ENCODE measurements at regions not wholly inside any gene's neighbourhood (a gene's known extent, or its start where the extent isn't known, plus 50 kb on each side); places are given as distances from the start of the nearest gene placed in this dataset.
"Not testable (repeated sequence)": the region's sequence is repeated elsewhere in the genome, so short reads cannot be mapped to it uniquely, and the experiment has no call there.

DNA sequence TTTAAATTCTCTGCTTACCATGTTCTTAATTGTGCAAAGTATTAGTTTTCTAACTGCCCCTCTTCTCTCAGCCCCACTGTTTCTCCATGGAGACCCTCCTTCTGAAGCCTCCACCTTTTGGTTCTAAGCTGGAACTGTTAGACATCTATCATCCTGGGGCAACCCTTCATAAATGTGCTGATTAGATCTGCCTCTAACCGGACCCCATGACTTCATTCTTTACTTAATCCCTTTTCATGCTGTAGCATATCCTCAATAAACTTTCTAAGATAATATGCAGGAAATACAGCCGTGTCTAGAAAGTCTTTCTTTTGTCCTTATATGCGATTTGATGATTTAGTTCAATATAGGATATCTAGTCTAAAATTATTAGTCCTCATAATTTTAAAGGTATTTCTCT, 1020.1 kb downstream of the ADGRL2 start:
- DNase-seq (ENCODE audit: low spot score) = no peak

DNA sequence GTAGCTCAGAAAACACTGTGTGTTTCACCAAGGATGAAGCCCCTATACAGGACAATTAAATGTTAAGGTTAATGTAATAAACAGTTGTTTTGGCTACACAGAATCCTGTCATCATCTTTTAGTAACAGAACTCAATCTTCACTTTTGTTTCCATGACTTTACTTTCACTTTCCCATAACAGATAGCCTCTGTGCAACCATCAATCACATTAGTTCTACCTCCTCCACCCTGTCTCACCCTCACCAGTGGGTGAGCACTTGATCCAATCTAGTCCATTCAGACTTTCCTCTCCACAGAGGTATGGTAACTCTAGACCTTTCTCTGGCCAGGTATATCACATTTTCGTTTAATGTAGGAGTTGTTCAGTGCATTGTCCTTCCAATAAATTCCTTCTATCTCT, 1018.5 kb downstream of the ADGRL2 start:
- DNase-seq (ENCODE audit: low spot score) = no peak

DNA sequence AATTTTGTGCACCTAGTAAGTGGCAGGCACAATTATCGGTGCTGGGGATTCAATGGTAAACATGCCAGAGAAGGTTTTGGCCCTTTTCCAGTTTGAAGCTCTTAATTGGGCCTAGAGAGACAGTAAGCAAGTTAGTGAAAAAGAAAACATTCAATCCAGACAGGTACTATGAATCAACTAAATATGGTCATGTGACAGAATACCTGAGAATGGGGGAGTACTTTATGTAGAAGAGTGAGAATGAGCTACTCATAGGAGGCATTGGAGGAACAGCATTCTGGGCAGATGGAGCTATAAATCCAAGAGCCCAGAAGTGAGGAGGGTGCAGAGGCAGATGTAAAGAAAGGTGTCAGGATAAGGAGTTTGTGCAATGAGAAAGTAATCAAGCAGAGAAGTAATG, 1017.9 kb downstream of the ADGRL2 start:
- DNase-seq (ENCODE audit: low spot score) = no peak

DNA sequence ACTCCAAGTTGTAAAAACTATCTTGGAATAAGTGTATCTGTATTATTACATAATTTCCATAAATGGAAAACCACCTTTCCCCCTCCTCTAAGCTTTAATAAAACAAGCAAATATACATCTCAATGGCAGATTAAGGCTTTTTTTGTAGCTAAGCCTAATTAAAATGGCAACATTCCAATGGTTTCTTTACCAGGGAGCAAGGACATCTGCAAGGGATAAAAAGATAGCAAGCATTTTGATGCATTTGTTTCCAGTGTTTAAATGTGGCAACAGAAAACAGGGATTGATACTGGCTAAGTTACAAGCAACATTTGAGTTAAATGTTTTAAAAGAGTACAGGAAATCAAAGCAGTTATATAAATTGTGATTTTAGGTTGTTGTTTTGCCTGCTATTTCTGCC, 1012.7 kb downstream of the ADGRL2 start:
- no peak for DNase-seq (ENCODE audit: low spot score)

DNA sequence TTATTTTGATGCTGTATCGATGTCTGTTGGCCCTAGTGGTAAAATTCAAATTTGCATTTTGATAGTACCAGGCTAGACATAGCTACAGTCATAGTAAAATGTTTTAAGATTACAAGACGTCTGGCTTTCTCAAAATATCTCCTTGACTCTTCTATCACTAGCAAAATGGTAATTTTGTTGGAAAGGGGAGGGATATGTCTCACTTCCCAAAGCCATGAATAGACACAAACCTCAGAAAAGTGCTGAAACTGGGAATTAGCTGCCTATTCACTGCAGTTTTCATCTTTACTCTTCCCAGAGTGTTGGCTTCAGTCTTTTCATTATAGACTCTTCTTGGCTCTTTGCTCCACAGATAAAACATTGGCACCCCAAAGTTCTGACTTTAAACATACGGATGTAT, 1009.9 kb downstream of the ADGRL2 start:
- DNase-seq (ENCODE audit: low spot score) = no peak

DNA sequence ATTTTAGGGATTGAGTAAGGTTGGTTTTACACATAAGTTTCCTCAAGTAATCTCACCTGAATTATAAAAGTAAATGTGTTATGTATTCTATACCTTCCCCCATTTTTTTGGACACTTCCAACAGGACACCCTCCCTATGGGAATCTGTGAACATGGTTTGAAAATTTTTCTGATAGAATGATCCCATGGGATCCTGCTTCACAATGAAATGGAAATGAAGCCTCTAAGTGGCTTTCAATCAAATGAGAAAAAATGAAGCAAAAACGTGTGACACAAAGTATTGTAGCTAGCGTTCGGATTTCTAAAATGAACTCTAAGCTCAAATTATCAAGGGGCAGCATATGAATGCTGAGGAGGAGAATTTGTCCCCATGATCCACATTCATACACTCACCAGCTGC, 1006.8 kb downstream of the ADGRL2 start:
- no peak for DNase-seq (ENCODE audit: low spot score)

DNA sequence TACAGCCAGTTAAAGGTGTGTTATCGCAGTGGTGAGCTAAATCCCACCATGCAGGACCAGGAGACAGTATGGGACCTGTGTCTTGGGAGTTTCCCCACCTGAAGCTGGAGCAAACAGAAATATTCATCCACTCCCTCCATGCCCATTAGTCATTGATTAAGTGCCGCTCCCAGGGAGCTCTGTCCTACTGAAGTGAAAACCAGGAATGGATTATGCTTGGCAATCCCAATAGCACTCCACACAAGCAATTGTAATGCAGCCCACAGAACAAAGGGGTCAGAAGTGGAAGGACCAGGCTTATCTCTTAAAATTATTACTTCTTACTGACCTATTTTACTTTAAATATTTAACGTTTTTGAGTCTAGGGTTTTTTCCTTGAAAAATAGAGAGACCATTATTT, 1005.4 kb downstream of the ADGRL2 start:
- DNase-seq (ENCODE audit: low spot score) = no peak

DNA sequence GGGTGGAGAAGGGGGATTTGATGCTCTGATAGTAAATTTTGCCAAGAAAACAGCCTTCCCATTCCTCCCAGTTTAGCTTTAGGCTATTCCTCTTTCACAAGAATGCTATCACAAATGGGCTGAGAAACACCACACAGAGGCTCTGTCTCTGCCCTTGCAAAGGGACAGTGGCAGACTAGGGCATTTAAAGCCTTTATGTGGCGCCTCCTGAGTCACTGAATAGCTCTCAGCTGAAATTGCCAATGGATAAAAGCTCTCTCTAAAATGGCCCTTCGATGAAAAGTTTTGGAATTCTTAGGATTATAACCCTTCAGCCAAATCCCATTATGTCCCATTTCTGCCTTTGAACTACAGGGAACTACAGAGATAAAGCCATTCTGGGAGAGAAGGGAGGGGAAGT, 1000.4 kb downstream of the ADGRL2 start:
- DNase-seq (ENCODE audit: low spot score) = no peak

DNA sequence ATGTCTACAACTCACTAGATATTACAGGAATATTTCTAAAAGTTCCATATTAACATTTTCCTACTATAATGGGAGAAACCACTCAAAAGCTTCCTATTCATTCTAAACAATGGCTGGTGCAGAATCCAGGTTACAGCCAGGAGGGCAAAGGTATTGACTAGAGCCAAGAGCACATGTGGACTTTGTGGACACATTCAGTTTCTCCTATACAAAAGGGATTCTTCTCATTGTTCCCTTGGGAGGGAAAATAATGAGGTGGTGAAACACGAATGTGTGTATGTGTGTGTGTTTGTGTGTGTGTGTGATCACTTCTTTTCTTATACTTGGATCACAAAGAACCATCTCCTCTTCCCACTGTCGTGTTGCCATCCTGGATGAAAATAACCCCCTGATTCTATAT, 1000.0 kb downstream of the ADGRL2 start:
- no peak for DNase-seq (ENCODE audit: low spot score)

DNA sequence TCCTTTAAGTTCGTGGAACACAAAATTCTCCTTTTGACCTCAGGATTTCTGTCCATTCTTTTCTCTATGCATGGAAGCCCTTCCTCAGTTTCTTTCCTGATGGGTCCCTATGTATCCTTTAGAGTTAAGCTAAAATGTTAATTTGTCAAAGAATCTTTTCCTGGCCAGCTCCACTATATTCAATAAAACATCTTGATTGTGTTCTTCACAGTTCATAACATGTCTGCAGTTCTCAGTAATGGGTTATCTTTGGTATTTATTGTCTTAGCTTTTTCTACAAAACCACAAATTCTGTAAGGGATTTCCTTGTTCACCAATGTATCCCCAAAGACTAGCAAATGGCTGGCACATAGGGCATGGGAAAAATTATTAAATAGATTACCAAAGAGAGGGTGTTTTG, 998.5 kb downstream of the ADGRL2 start:
- DNase-seq (ENCODE audit: low spot score) = no peak

DNA sequence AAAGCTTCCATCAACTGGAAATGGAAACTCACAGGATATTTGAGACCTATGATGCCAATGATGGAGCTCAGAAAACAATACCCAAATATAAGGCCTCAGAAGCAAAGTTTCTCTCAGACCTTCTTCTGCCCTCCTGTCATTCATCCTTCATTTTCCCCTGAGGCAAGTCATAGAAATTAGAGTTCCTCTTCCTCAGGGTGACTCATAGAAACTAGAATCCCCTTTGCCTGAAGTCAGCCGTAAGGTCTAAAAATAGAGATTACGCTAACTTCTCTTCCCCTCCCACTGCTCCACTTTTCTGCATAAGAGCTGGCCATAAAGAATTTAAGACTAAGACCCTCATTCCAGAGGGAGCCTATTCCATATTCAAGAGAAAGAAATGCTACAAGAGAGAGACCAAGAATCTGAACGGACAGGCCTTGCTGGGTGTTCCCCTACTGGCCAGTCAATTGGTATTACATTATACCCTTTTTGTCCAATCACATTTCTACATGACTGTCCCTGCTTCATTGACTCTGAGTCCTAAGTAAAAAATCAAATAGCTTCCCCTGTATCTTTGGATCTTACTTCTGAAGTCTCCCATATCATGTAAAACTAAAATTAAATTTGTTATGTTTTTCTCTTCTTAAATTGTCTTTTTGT, 994.9 kb downstream of the ADGRL2 start:
- DNase-seq (ENCODE audit: low spot score) = no peak

DNA sequence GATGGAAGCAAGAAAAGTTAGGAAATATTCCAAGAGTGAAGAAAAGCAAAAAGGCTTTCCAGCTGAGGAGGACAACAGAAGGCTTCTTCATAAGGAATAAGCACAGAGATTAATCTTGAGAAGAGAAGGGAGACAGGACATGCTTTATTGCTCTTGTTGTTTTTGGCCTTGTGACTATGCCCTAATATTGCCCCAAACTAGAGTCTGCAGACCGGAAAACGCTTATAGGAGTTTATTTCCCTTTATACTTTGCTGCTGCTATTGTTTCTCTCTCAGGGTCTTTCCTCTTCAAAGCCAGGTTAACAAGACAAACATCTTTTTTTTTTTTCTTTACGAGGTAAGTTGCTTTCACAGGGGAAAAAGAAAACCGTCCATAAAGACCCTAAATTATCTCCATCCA, 991.4 kb downstream of the ADGRL2 start:
- no peak for DNase-seq (ENCODE audit: low spot score)

DNA sequence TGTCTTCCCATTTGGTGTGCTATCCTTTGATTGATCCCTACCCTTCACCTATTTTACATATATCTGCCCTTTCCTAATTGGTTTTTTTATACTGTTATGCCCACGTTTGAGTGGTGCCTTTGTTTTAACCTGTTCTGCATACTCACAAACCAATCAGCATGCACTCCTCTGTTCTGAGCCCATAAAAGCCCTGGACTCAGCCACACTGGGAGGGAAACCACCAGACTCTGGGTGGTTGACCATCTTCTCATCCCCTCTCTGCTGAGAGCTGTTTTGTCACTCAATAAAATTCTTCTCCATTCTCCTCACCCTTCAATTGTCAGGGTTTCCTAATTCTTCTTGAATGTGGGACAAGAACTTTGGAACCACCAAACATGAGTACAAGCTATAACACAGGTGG, 989.8 kb downstream of the ADGRL2 start:
- no peak for DNase-seq (ENCODE audit: low spot score)

DNA sequence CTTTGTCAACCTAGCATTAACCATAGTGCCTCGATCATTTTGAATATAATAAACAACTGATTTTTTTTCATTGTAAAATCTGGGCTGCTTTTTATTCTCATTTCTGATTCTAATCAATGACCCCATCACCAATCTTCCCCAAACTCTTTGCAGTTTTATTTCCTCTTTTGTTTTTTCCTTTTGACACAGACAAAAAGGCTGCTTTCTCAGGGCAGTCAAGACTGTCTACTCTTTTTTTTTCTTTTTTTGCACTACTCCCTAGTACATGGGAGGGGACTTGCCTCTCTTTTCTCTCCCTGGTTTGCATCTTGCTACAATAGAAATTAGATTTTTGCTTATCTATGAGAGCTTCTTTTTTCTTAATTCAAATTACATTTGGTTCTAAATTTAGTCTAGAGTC, 987.9 kb downstream of the ADGRL2 start:
- no peak for DNase-seq (ENCODE audit: low spot score)

DNA sequence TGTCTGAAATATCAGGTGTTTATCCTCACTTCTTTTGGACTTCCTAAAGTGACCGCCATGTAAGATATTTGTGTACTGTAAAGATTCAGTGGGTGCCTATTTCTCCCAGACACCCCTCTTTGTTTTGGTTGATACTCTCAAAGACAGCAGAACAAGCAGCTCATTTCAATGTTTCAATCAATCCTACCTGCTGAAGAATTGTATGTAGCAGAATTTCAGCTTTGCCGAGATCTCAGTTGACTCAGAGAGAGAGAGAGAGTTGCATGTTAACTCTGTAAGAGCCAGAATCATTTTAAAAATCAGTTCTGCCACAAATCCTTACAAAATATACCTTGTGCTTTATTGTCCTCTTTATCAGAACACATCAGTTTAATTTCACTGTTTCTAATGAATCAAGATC, 987.3 kb downstream of the ADGRL2 start:
- no peak for DNase-seq (ENCODE audit: low spot score)

DNA sequence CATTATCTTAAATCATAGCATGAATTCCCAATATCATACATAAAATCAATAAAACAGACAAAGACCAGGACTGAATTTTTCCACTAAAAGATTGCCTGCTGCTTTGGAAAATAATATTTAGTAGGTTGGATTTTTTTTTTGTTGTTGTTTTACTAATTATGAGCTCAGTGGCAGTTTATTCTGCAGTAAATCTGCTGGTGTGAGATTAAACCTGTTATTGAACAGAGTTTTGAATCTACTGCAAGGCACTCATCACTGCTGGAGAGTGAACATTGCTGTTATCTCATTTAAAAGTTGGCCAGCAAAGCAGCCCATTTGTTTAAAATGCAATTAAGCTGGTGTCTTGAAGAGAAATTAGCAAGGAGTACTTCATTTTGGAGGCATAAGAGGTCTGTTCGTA, 986.1 kb downstream of the ADGRL2 start:
- no peak for DNase-seq (ENCODE audit: low spot score)

DNA sequence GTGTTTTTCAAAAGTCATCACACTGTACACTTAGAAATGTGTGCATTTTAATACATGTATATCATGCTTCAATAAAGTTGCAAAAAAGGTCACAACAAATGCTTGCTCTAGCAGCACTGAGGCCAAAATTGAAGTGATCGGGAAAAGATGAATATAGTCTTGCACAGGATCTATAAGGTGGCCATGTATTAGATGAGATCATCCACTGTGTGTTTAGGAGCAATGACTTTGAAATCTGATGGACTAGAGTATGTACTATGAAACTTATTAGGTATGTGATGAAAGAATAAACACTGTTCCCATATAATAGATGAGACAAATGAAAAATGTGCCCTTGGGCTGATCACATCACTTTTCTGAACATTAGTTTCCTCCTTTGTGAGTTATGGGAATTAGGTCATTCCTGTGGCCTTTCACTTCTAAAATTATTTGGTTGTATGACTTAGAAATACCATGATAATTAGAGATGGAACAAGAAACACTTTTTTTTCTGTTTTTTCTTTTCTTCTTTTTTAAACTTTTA, 984.6 kb downstream of the ADGRL2 start:
- DNase-seq (ENCODE audit: low spot score) = no peak

DNA sequence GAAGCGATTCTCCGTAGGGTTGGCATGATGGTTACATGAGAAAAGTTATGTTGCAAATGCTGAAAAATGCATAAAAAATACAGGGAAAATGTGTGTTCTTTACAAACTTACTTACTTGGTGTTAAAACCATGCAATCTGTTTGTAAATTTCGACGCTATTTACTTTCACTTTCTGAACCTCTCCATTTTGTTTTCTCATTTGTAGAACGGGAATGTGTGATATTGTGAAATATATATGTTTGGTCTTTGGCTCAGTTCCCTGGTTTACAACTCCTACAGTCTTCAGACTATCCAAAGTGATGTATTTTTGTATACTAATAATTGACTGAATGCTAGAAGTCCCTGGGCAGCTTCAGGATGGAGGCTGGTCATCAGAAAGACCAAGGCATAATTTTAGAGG, 982.3 kb downstream of the ADGRL2 start:
- DNase-seq (ENCODE audit: low spot score) = no peak

DNA sequence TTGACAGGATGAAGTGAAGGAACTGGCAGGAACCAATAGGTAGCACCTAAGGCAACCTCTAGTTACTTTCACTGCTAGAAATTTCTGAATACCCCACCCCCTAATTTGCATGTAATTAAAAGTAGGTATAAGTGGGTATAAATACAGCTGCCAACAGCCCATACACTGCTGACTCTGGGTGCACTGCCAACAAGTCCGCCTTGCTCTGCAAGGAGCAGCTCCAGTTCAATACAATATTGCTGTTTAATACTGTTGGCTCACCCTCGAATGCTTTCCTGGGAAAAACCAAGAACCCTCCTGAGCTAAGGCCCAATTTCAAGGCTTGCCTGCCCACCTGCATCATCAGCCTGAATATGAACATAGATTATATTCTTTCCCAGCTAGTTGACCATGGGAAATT, 981.9 kb downstream of the ADGRL2 start:
- DNase-seq (ENCODE audit: low spot score) = no peak

DNA sequence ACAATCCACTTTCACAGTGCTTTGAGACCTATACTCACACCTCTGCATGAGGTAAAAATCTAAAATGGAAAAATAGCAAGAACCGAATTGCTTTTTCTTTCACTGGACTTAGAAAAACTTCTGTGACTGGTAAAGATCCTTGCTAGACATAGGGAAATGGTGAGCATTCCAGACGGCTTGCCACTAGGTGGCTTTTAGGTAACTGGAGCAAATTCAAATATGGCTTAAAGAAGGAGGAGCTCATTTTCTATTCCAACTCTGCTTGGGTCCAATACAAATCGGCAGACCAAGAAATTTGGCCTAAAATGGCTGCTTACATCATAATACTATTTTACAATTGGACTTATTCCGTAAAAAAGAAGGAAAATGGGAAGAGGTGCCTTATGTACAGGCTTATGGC, 977.9 kb downstream of the ADGRL2 start:
- no peak for DNase-seq (ENCODE audit: low spot score)

DNA sequence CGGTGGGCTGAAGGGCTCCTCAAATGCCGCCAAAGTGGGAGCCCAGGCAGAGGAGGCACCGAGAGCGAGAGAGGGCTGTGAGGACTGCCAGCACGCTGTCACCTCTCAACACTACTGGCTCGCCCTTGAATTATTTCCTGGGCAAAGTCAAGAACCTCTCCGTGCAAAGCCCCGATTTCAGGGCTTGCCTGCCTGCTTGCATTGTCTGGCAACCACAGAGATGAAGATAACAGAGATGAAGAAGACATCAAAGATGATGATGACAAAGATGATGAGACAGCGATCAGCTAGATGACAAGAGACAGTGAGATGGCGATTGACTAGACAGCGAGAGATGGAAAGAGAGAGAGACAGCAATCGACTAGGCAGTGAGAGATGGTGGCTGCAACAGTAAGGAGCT, 976.5 kb downstream of the ADGRL2 start:
- no peak for DNase-seq (ENCODE audit: low spot score)

DNA sequence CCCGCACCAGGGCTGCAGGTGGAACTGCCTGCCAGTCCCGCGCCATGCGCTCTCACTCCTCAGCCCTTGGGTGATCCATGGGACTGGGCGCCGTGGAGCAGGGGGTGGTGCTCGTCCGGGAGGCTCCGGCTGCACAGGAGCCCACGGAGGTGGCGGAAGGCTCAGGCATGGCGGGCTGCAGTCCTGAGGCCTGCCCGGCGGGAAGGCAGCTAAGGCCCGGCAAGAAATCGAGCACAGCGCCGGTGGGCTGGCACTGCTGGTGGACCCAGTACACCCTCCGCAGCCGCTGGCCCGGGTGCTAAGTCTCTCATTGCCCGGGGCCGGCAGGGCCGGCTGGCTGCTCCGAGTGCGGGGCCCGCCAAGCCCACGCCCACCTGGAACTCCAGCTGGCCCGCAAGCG, 976.0 kb downstream of the ADGRL2 start:
- DNase-seq (ENCODE audit: low spot score) = not testable (repeated sequence)

DNA sequence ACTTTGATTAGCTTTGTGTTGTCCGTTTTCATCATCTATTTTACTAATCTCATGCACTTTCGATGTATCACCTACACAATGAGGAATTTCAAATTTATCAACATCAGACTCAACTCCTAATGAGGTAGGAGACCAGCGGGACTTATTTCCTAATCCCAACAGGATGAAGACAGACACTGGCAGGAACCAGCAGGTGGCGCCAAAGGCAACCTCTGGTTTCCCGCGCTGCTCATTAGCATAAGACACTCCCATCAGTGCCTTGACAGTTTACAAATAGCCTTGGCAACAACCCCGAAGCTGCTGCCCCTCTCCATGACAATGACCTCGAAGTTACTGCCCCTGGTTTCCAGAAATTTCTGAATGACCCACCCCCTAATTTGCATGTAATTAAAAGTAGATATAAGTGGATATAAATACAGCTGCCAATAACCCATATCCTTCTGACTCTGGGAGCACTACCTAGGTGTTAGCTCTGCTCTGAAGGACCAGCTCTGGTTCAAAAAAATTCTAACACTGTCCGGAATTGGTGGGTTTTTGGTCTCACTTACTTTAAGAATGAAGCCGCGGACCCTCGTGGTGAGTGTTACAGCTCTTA, 974.8 kb downstream of the ADGRL2 start:
- peak; percentile 3 for DNase-seq (ENCODE audit: low spot score)

DNA sequence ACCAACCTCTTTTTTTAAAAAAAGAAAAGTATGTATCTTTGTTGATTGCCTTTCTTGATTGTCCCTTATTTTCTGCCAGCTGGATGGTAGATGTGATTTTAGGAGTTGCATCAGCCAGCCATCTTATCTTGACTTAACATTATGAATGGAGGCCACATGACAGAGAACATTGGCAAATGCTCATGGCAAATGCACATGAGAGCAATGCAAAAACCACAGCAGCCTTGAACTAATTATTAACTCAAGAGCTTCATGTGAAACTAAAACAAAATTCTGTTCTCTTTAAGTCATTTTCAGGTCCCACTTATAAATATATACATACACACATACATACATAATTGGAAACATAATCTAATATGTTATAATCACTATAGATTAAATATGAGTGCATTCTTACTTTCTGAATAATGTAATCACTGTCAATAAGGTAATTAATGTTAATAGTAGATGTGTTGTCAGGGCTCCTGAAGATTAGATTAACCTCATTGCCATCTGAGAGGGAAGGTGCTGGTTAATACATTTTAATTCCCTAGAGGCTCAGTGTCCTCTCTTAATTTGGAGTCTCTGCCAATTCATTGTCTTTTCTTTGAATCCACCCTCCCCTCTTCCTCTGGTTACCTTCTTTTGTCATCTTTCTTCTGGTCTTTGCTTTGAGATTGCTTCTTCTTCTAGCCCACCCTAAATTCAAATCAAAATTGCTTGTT, 962.2 kb downstream of the ADGRL2 start:
- DNase-seq (ENCODE audit: low spot score) = no peak

Data from kidney capillary endothelial cell (primary cell).